Right kidney (tissue), 1 donor: ENCODE measurements at regions not wholly inside any gene's neighbourhood (a gene's known extent, or its start where the extent isn't known, plus 50 kb on each side); places are given as distances from the start of the nearest gene placed in this dataset.

Source experiments
- DNase-seq: peaks from one replicate; pipeline ENCODE4 v3.0.0-alpha.2; 2016

GRCh38 chr17:79443026-79443425, 167.8 kb downstream of the RBFOX3 start:
- DNase-seq, result no peak

- DNase-seq, result no peak
Observed at GRCh38 chr17:79441356-79442160, 169.3 kb downstream of the RBFOX3 start.

- DNase-seq, result no peak
Observed at GRCh38 chr17:79440251-79440650, 170.6 kb downstream of the RBFOX3 start.

GRCh38 chr17:79439493-79439892, 171.4 kb downstream of the RBFOX3 start:
- no peak for DNase-seq

- DNase-seq, result no peak
Observed at GRCh38 chr17:79438546-79439334, 172.1 kb downstream of the RBFOX3 start.

- DNase-seq, result no peak
Observed at GRCh38 chr17:79438058-79438457, 172.8 kb downstream of the RBFOX3 start.

GRCh38 chr17:79437081-79437480, 173.8 kb downstream of the RBFOX3 start:
- DNase-seq, result no peak

GRCh38 chr17:79435962-79436361, 174.9 kb downstream of the RBFOX3 start:
- no peak for DNase-seq

GRCh38 chr17:79435296-79435695, 175.6 kb downstream of the RBFOX3 start:
- no peak for DNase-seq

- no peak for DNase-seq
Observed at GRCh38 chr17:79434215-79434614, 176.6 kb downstream of the RBFOX3 start.

GRCh38 chr17:79433379-79433778, 177.5 kb downstream of the RBFOX3 start:
- no peak for DNase-seq

- no peak for DNase-seq
Observed at GRCh38 chr17:79431175-79431574, 179.7 kb downstream of the RBFOX3 start.

GRCh38 chr17:79429864-79430494, 180.9 kb downstream of the RBFOX3 start:
- no peak for DNase-seq

GRCh38 chr17:79428988-79429387, 181.9 kb downstream of the RBFOX3 start:
- DNase-seq, result no peak

GRCh38 chr17:79427621-79428539, 183.0 kb downstream of the RBFOX3 start:
- no peak for DNase-seq

- no peak for DNase-seq
Observed at GRCh38 chr17:79425686-79426085, 185.2 kb downstream of the RBFOX3 start.

GRCh38 chr17:79424471-79425185, 186.2 kb downstream of the RBFOX3 start:
- DNase-seq, result no peak

GRCh38 chr17:79423811-79424465, 186.9 kb downstream of the RBFOX3 start:
- DNase-seq, result no peak

- DNase-seq, result no peak
Observed at GRCh38 chr17:79422236-79422635, 188.6 kb downstream of the RBFOX3 start.

GRCh38 chr17:79420318-79421243, 190.3 kb downstream of the RBFOX3 start:
- DNase-seq, result no peak
